HL-60 (cell line): ENCODE measurements at regions not wholly inside any gene's neighbourhood (a gene's known extent, or its start where the extent isn't known, plus 50 kb on each side); places are given as distances from the start of the nearest gene placed in this dataset.

Experiments
- DNase-seq, 2 experiments: peaks; one replicate each; pipeline ENCODE4 v3.0.0-alpha.2; 2010 to 2020; ENCODE audit warnings: low read depth in 1 of 2, low spot score in 1 of 2
- H3K27ac ChIP-seq: fragments of 250-450 bp; sonication (Bioruptor Pico); replicated peaks from 2 replicates; pipeline ENCODE4 v1.5.1; 2020; ENCODE audit warnings: mild to moderate bottlenecking, moderate library complexity
- H3K27me3 ChIP-seq: fragments of 250-450 bp; sonication (Bioruptor Pico); 2 replicates; pipeline ENCODE4 v1.5.1; 2021; ENCODE audit warnings: mild to moderate bottlenecking, moderate library complexity; ENCODE audit not compliant: insufficient read depth, poor library complexity, severe bottlenecking
- H3K4me3 ChIP-seq: replicated peaks from 2 replicates; pipeline ENCODE4 v1.5.1; 2011; ENCODE audit warnings: mild to moderate bottlenecking, control low read depth, low read length; ENCODE audit not compliant: insufficient read depth
- CTCF ChIP-seq: IDR thresholded peaks from one replicate; pipeline ENCODE4 v1.5.1; 2011; ENCODE audit warnings: low read length, control low read depth, inconsistent platforms; ENCODE audit not compliant: insufficient read depth
- GABPA ChIP-seq: IDR thresholded peaks from 2 replicates; pipeline ENCODE4 v1.6.1; 2012; ENCODE audit warnings: low read depth
- POLR2AphosphoS5 ChIP-seq: IDR thresholded peaks from 2 replicates; pipeline ENCODE4 v1.6.1; 2012; ENCODE audit warnings: low read depth
- REST ChIP-seq: IDR thresholded peaks from 2 replicates; pipeline ENCODE4 v1.6.1; 2012; ENCODE audit warnings: low read depth; ENCODE audit not compliant: insufficient replicate concordance
- SPI1 ChIP-seq: IDR thresholded peaks from 2 replicates; pipeline ENCODE4 v1.6.1; 2012; ENCODE audit warnings: low read depth, mild to moderate bottlenecking, borderline replicate concordance

- H3K27me3 ChIP-seq, result peaks cover 3% of the 10 kb centered on the region
Observed at GRCh38 chr13:39963612-39964011, 308.1 kb downstream of the COG6 start.

GRCh38 chr13:39965309-39965708, 309.8 kb downstream of the COG6 start:
- DNase-seq, result no peak
- TF ChIP-seq REST (no peak), SPI1 (no peak), GABPA (no peak), POLR2AphosphoS5 (no peak), CTCF (no peak)
- peaks cover 4% of the 10 kb centered on the region for H3K27me3 ChIP-seq
- no peak overlapping the region for H3K27ac ChIP-seq
- no peak overlapping the region for H3K4me3 ChIP-seq

More at GRCh38 chr13:39963612-39964011, 308.1 kb downstream of the COG6 start:
- TF ChIP-seq POLR2AphosphoS5 (no peak), SPI1 (no peak), GABPA (no peak), REST (no peak), CTCF (no peak)
- DNase-seq, result no peak
- no peak overlapping the region for H3K27ac ChIP-seq
- H3K4me3 ChIP-seq, result no peak overlapping the region

GRCh38 chr13:39967199-39967959, 311.9 kb downstream of the COG6 start:
- Histone ChIP-seq H3K4me3 (no peak overlapping the region), H3K27me3 (peaks cover 7% of the 10 kb centered on the region), H3K27ac (no peak overlapping the region)
- TF ChIP-seq GABPA, result no peak
- TF ChIP-seq CTCF, result no peak
- TF ChIP-seq SPI1, result no peak
- no peak for TF ChIP-seq REST
- no peak for TF ChIP-seq POLR2AphosphoS5
- no peak for DNase-seq
